ENCODE measurements at regions not wholly inside any gene's neighbourhood (a gene's known extent, or its start where the extent isn't known, plus 50 kb on each side); places are given as distances from the start of the nearest gene placed in this dataset.

- no peaks in the 10 kb centered on the region for H3K79me2 ChIP-seq (ENCODE audit: insufficient read depth, low read depth)
- H3K4me2 ChIP-seq = no peak overlapping the region
- H3K9ac ChIP-seq = no peak overlapping the region
- TF ChIP-seq CTCF (conservative IDR thresholded peaks at IDR 0.05; ENCODE audit: low read depth, low read length) = no peak
- no peaks in the 10 kb centered on the region for H3K36me3 ChIP-seq (ENCODE audit: insufficient read depth)
- no peaks in the 10 kb centered on the region for H4K20me1 ChIP-seq (ENCODE audit: insufficient read depth)
- H3K27ac ChIP-seq = no peak overlapping the region
- H3K4me3 ChIP-seq (IDR thresholded peaks at IDR 0.05; ENCODE audit: insufficient read depth, low read depth, low read length) = no peak overlapping the region
- H3K4me1 ChIP-seq (ENCODE audit: low read depth, poor library complexity, severe bottlenecking) = no peaks in the 10 kb centered on the region
- H3K27me3 ChIP-seq (ENCODE audit: insufficient read depth, low read depth) = no peaks in the 10 kb centered on the region
- H2AFZ ChIP-seq (ENCODE audit: low read depth) = no peak overlapping the region
Measured at GRCh38 chr4:71906096-71906495, 122.2 kb upstream of the GC start.

- Histone ChIP-seq H3K36me3 (ENCODE audit: insufficient read depth) (no peaks in the 10 kb centered on the region), H3K4me3 (IDR thresholded peaks at IDR 0.05; ENCODE audit: insufficient read depth, low read depth, low read length) (no peak overlapping the region), H2AFZ (ENCODE audit: low read depth) (no peak overlapping the region), H4K20me1 (ENCODE audit: insufficient read depth) (no peaks in the 10 kb centered on the region), H3K4me2 (no peak overlapping the region), H3K9ac (no peak overlapping the region), H3K27ac (no peak overlapping the region), H3K27me3 (ENCODE audit: insufficient read depth, low read depth) (no peaks in the 10 kb centered on the region), H3K79me2 (ENCODE audit: insufficient read depth, low read depth) (no peaks in the 10 kb centered on the region), H3K4me1 (ENCODE audit: low read depth, poor library complexity, severe bottlenecking) (no peaks in the 10 kb centered on the region)
- TF ChIP-seq CTCF (conservative IDR thresholded peaks at IDR 0.05; ENCODE audit: low read depth, low read length) = no peak
Measured at GRCh38 chr4:71907071-71907470, 123.2 kb upstream of the GC start.

- TF ChIP-seq CTCF (conservative IDR thresholded peaks at IDR 0.05; ENCODE audit: low read depth, low read length) = no peak
- no peaks in the 10 kb centered on the region for H3K27me3 ChIP-seq (ENCODE audit: insufficient read depth, low read depth)
- no peaks in the 10 kb centered on the region for H3K36me3 ChIP-seq (ENCODE audit: insufficient read depth)
- H3K79me2 ChIP-seq (ENCODE audit: insufficient read depth, low read depth) = no peaks in the 10 kb centered on the region
- H3K4me3 ChIP-seq (IDR thresholded peaks at IDR 0.05; ENCODE audit: insufficient read depth, low read depth, low read length) = no peak overlapping the region
- H3K9ac ChIP-seq = no peak overlapping the region
- H4K20me1 ChIP-seq (ENCODE audit: insufficient read depth) = no peaks in the 10 kb centered on the region
- no peaks in the 10 kb centered on the region for H3K4me1 ChIP-seq (ENCODE audit: low read depth, poor library complexity, severe bottlenecking)
- H2AFZ ChIP-seq (ENCODE audit: low read depth) = no peak overlapping the region
- no peak overlapping the region for H3K27ac ChIP-seq
- H3K4me2 ChIP-seq = no peak overlapping the region
Measured at GRCh38 chr4:71907782-71908181, 123.9 kb upstream of the GC start.

GRCh38 chr4:71913275-71913674 is 118.5 kb upstream of the NPFFR2 start:
- H3K27ac ChIP-seq = no peak overlapping the region
- no peak for TF ChIP-seq CTCF (conservative IDR thresholded peaks at IDR 0.05; ENCODE audit: low read depth, low read length)
- no peaks in the 10 kb centered on the region for H3K79me2 ChIP-seq (ENCODE audit: insufficient read depth, low read depth)
- no peaks in the 10 kb centered on the region for H3K27me3 ChIP-seq (ENCODE audit: insufficient read depth, low read depth)
- no peak overlapping the region for H3K4me3 ChIP-seq (IDR thresholded peaks at IDR 0.05; ENCODE audit: insufficient read depth, low read depth, low read length)
- H2AFZ ChIP-seq (ENCODE audit: low read depth) = no peak overlapping the region
- H3K9ac ChIP-seq = no peak overlapping the region
- H3K36me3 ChIP-seq (ENCODE audit: insufficient read depth) = no peaks in the 10 kb centered on the region
- no peaks in the 10 kb centered on the region for H3K4me1 ChIP-seq (ENCODE audit: low read depth, poor library complexity, severe bottlenecking)
- H3K4me2 ChIP-seq = no peak overlapping the region
- no peaks in the 10 kb centered on the region for H4K20me1 ChIP-seq (ENCODE audit: insufficient read depth)

- Histone ChIP-seq H3K27ac (no peak overlapping the region), H3K4me1 (ENCODE audit: low read depth, poor library complexity, severe bottlenecking) (no peaks in the 10 kb centered on the region), H3K79me2 (ENCODE audit: insufficient read depth, low read depth) (no peaks in the 10 kb centered on the region), H3K4me3 (IDR thresholded peaks at IDR 0.05; ENCODE audit: insufficient read depth, low read depth, low read length) (no peak overlapping the region), H3K36me3 (ENCODE audit: insufficient read depth) (no peaks in the 10 kb centered on the region), H3K4me2 (no peak overlapping the region), H3K27me3 (ENCODE audit: insufficient read depth, low read depth) (no peaks in the 10 kb centered on the region), H2AFZ (ENCODE audit: low read depth) (no peak overlapping the region), H3K9ac (no peak overlapping the region), H4K20me1 (ENCODE audit: insufficient read depth) (no peaks in the 10 kb centered on the region)
- no peak for TF ChIP-seq CTCF (conservative IDR thresholded peaks at IDR 0.05; ENCODE audit: low read depth, low read length)
Measured at GRCh38 chr4:71923070-71923469, 108.7 kb upstream of the NPFFR2 start.

All from KMS-11 (cell line).